HG03354 (cell line): ENCODE measurements at regions not wholly inside any gene's neighbourhood (a gene's known extent, or its start where the extent isn't known, plus 50 kb on each side); places are given as distances from the start of the nearest gene placed in this dataset.

Source experiments
- ATAC-seq: cut with Tn5 transposase; IDR thresholded peaks from one replicate; pipeline ENCODE4 v1.9.1; 2021; ENCODE audit warnings: mild to moderate bottlenecking; ENCODE audit not compliant: unreplicated experiment, poor library complexity, severe bottlenecking

GRCh38 chr18:43692099-43692690 is 414.9 kb upstream of the SYT4 start:
- ATAC-seq, result no peak

- ATAC-seq, result no peak
Measured at GRCh38 chr18:43702399-43702798, 425.1 kb upstream of the SYT4 start.

GRCh38 chr18:43703050-43703449 is 425.8 kb upstream of the SYT4 start:
- no peak for ATAC-seq

GRCh38 chr18:43705850-43706249 is 428.6 kb upstream of the SYT4 start:
- no peak for ATAC-seq

- no peak for ATAC-seq
Measured at GRCh38 chr18:43710135-43710534, 432.8 kb upstream of the SYT4 start.

- no peak for ATAC-seq
Measured at GRCh38 chr18:43714343-43715010, 437.2 kb upstream of the SYT4 start.

GRCh38 chr18:43719267-43719795 is 442.0 kb upstream of the SYT4 start:
- ATAC-seq, result no peak

- no peak for ATAC-seq
Measured at GRCh38 chr18:43720041-43720440, 442.8 kb upstream of the SYT4 start.

GRCh38 chr18:43735570-43735969 is 458.3 kb upstream of the SYT4 start:
- ATAC-seq, result no peak

- no peak for ATAC-seq
Measured at GRCh38 chr18:43744960-43745745, 467.9 kb upstream of the SYT4 start.

GRCh38 chr18:43751203-43751602 is 473.9 kb upstream of the SYT4 start:
- ATAC-seq, result no peak

- no peak for ATAC-seq
Measured at GRCh38 chr18:43751835-43752234, 474.5 kb upstream of the SYT4 start.

GRCh38 chr18:43757273-43757672 is 480.0 kb upstream of the SYT4 start:
- ATAC-seq, result no peak

GRCh38 chr18:43758734-43759133 is 481.4 kb upstream of the SYT4 start:
- ATAC-seq, result no peak

- ATAC-seq, result no peak
Measured at GRCh38 chr18:43760010-43760409, 482.7 kb upstream of the SYT4 start.

- no peak for ATAC-seq
Measured at GRCh38 chr18:43772907-43773306, 495.6 kb upstream of the SYT4 start.

- no peak for ATAC-seq
Measured at GRCh38 chr18:43774497-43774896, 497.2 kb upstream of the SYT4 start.

- no peak for ATAC-seq
Measured at GRCh38 chr18:43775591-43775990, 498.3 kb upstream of the SYT4 start.

GRCh38 chr18:43776997-43777396 is 499.7 kb upstream of the SYT4 start:
- no peak for ATAC-seq

- no peak for ATAC-seq
Measured at GRCh38 chr18:43777636-43778304, 500.5 kb upstream of the SYT4 start.
